Spinal cord (tissue), 9 donors: ENCODE measurements at regions not wholly inside any gene's neighbourhood (a gene's known extent, or its start where the extent isn't known, plus 50 kb on each side); places are given as distances from the start of the nearest gene placed in this dataset.

ENCODE experiments used
- DNase-seq, 6 donors: peaks; one replicate each; pipeline versions ENCODE4 v3.0.0 to v3.0.0-alpha.2; 2013 to 2015; ENCODE audit warnings: low spot score in 6 of 6, low read depth in 4 of 6
- H3K27ac ChIP-seq: one replicate; pipeline ENCODE4 v1.5.1; 2013; ENCODE audit warnings: low read depth, low read length, control low read depth
- H3K27me3 ChIP-seq: one replicate; pipeline ENCODE4 v1.6.1; 2013; ENCODE audit warnings: low read length; ENCODE audit not compliant: control insufficient read depth, insufficient read depth
- H3K36me3 ChIP-seq: one replicate; pipeline ENCODE4 v1.6.1; 2013; ENCODE audit warnings: low read length; ENCODE audit not compliant: control insufficient read depth, insufficient read depth
- H3K4me1 ChIP-seq: one replicate; pipeline ENCODE4 v1.6.1; 2013; ENCODE audit warnings: low read length; ENCODE audit not compliant: control insufficient read depth, insufficient read depth
- H3K4me3 ChIP-seq: one replicate; pipeline ENCODE4 v1.5.1; 2013; ENCODE audit warnings: low read depth, low read length, control low read depth
- H3K9me3 ChIP-seq: one replicate; pipeline ENCODE4 v1.6.1; 2013; ENCODE audit warnings: low read length; ENCODE audit not compliant: control insufficient read depth, insufficient read depth
- WGBS: methylation state at CpG from one replicate; pipeline ENCODE4 v1.1.5; 2013; ENCODE audit warnings: missing lambda C conversion rate; ENCODE audit not compliant: insufficient coverage; 5-methylcytosine and 5-hydroxymethylcytosine counted together
- donor health status: healthy.

- Histone ChIP-seq H3K4me1 (no peaks in the 10 kb centered on the region), H3K4me3 (no peak overlapping the region), H3K27me3 (no peaks in the 10 kb centered on the region), H3K9me3 (no peaks in the 10 kb centered on the region), H3K36me3 (no peaks in the 10 kb centered on the region), H3K27ac (no peak overlapping the region)
- WGBS = 85% methylated on average over 1 of the region's 1 CpG
- DNase-seq = no peak
Observed at GRCh38 chr5:155833287-155833686, 493.7 kb upstream of the SGCD start.

- Histone ChIP-seq H3K4me1 (no peaks in the 10 kb centered on the region), H3K4me3 (no peak overlapping the region), H3K27ac (no peak overlapping the region), H3K36me3 (no peaks in the 10 kb centered on the region), H3K27me3 (no peaks in the 10 kb centered on the region), H3K9me3 (no peaks in the 10 kb centered on the region)
- 100% methylated on average over 1 of the region's 9 CpGs for WGBS
- DNase-seq = no peak
Observed at GRCh38 chr5:155834271-155834975, 492.5 kb upstream of the SGCD start.

GRCh38 chr5:155836089-155836803, 490.7 kb upstream of the SGCD start:
- WGBS = 78% methylated on average over 1 of the region's 4 CpGs
- no peaks in the 10 kb centered on the region for H3K36me3 ChIP-seq
- no peak overlapping the region for H3K27ac ChIP-seq
- no peak overlapping the region for H3K4me3 ChIP-seq
- H3K27me3 ChIP-seq = no peaks in the 10 kb centered on the region
- no peaks in the 10 kb centered on the region for H3K9me3 ChIP-seq
- DNase-seq = peak in 1 of 6 donors; percentile 61
- no peaks in the 10 kb centered on the region for H3K4me1 ChIP-seq

- no peak overlapping the region for H3K27ac ChIP-seq
- H3K36me3 ChIP-seq = no peaks in the 10 kb centered on the region
- DNase-seq = no peak
- H3K27me3 ChIP-seq = no peaks in the 10 kb centered on the region
- no CpG with 5 or more reads among the region's 2 CpGs for WGBS
- no peaks in the 10 kb centered on the region for H3K4me1 ChIP-seq
- H3K9me3 ChIP-seq = no peaks in the 10 kb centered on the region
- H3K4me3 ChIP-seq = no peak overlapping the region
Observed at GRCh38 chr5:155838394-155838793, 488.6 kb upstream of the SGCD start.

- H3K4me3 ChIP-seq = no peak overlapping the region
- no peak overlapping the region for H3K27ac ChIP-seq
- no peaks in the 10 kb centered on the region for H3K9me3 ChIP-seq
- no peaks in the 10 kb centered on the region for H3K27me3 ChIP-seq
- H3K4me1 ChIP-seq = no peaks in the 10 kb centered on the region
- no peak for DNase-seq
- WGBS = no CpG with 5 or more reads among the region's 5 CpGs
- no peaks in the 10 kb centered on the region for H3K36me3 ChIP-seq
Observed at GRCh38 chr5:155839251-155840037, 487.5 kb upstream of the SGCD start.

GRCh38 chr5:155844542-155844941, 482.4 kb upstream of the SGCD start:
- no peaks in the 10 kb centered on the region for H3K9me3 ChIP-seq
- no peaks in the 10 kb centered on the region for H3K27me3 ChIP-seq
- no peak overlapping the region for H3K4me3 ChIP-seq
- no peaks in the 10 kb centered on the region for H3K36me3 ChIP-seq
- DNase-seq = no peak
- no peak overlapping the region for H3K27ac ChIP-seq
- no peaks in the 10 kb centered on the region for H3K4me1 ChIP-seq
- WGBS = no CpG with 5 or more reads among the region's 4 CpGs

GRCh38 chr5:155850370-155850769, 476.6 kb upstream of the SGCD start:
- 43% methylated on average over 2 of the region's 3 CpGs for WGBS

GRCh38 chr5:155866971-155867370, 460.0 kb upstream of the SGCD start:
- Histone ChIP-seq H3K36me3 (no peaks in the 10 kb centered on the region), H3K4me3 (no peak overlapping the region), H3K4me1 (no peaks in the 10 kb centered on the region), H3K27me3 (no peaks in the 10 kb centered on the region), H3K27ac (no peak overlapping the region), H3K9me3 (no peaks in the 10 kb centered on the region)
- no peak for DNase-seq
- WGBS = 83% methylated on average over 3 of the region's 3 CpGs

More at GRCh38 chr5:155850370-155850769, 476.6 kb upstream of the SGCD start:
- peak in 2 of 6 donors; percentile 66 to 81 for DNase-seq
- Histone ChIP-seq H3K27me3 (no peaks in the 10 kb centered on the region), H3K4me1 (no peaks in the 10 kb centered on the region), H3K36me3 (no peaks in the 10 kb centered on the region), H3K4me3 (no peak overlapping the region), H3K27ac (no peak overlapping the region), H3K9me3 (no peaks in the 10 kb centered on the region)

GRCh38 chr5:155867522-155868088, 459.4 kb upstream of the SGCD start:
- 94% methylated on average over 2 of the region's 2 CpGs for WGBS
- DNase-seq = no peak
- H3K27me3 ChIP-seq = no peaks in the 10 kb centered on the region
- no peak overlapping the region for H3K4me3 ChIP-seq
- H3K9me3 ChIP-seq = no peaks in the 10 kb centered on the region
- H3K4me1 ChIP-seq = no peaks in the 10 kb centered on the region
- H3K36me3 ChIP-seq = no peaks in the 10 kb centered on the region
- no peak overlapping the region for H3K27ac ChIP-seq
